Right cardiac atrium (tissue), 5 donors: ENCODE measurements at regions not wholly inside any gene's neighbourhood (a gene's known extent, or its start where the extent isn't known, plus 50 kb on each side); places are given as distances from the start of the nearest gene placed in this dataset.
"Not testable (repeated sequence)": the region's sequence is repeated elsewhere in the genome, so short reads cannot be mapped to it uniquely, and the experiment has no call there.

Experiments used
- ATAC-seq, 2 donors: fragments of 200-7000 bp; cut with Tn5 transposase; one replicate each; pipeline versions ENCODE4 v1.8.0 to v1.9.1; 2020; ENCODE audit warnings: moderate library complexity in 2 of 2, mild to moderate bottlenecking in 1 of 2
- DNase-seq, 3 donors: peaks; one replicate each; pipeline ENCODE4 v3.0.0-alpha.2; 2020
- H3K27ac ChIP-seq: one replicate; pipeline ENCODE4 v1.5.1; 2013; ENCODE audit warnings: mild to moderate bottlenecking, low read length, control low read depth, moderate library complexity
- H3K27me3 ChIP-seq: one replicate; pipeline ENCODE4 v1.6.1; 2013; ENCODE audit not compliant: control insufficient read depth, insufficient read depth
- H3K4me1 ChIP-seq: one replicate; pipeline ENCODE4 v1.6.1; 2013; ENCODE audit warnings: low read length; ENCODE audit not compliant: control insufficient read depth, insufficient read depth
- H3K4me3 ChIP-seq: one replicate; pipeline ENCODE4 v1.5.1; 2013; ENCODE audit warnings: low read length, control low read depth
- H3K9me3 ChIP-seq: one replicate; pipeline ENCODE4 v1.6.1; 2013; ENCODE audit warnings: low read length; ENCODE audit not compliant: control insufficient read depth
- WGBS: extraction: QIAGEN DNeasy Blood & Tissue Kit; methylation state at CpG from one replicate; pipeline ENCODE4 v1.1.7; 2013; 5-methylcytosine and 5-hydroxymethylcytosine counted together
- intact Hi-C, 4 donors: fragments of 100-400 bp; cut with DNase I; formaldehyde crosslinking; loops; one replicate each; pipeline versions ENCODE4 v1.11.0 to v1.14.0; 2022 to 2023
- donor health status: healthy with polysubstance abuse.
- donor health status: DM: no; HTN: yes; CAD: no.
- donor health status: DM: no; HTN: no; CAD: no.
- donor health status: DM: no; HTN: yes; CAD: no; lungs with severe emphysema.
- donor health status: DM: yes; HTN: yes; CAD: no.

DNA sequence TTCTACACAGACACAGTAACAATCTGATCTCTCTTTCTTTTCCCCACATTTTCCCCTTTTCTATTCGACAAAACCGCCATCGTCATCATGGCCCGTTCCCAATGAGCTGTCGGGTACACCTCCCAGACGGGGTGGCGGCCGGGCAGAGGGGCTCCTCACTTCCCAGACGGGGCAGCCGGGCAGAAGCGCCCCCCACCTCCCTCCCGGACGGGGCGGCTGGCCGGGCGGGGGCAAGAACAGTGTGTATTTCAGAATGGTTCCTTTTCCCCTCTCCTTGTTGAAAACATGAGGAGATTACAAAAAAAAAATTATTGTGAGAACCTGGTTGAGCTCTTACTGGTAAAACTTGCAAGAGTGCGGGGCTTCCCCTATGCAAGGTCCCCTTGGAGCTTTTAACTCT lies 178.0 kb upstream of the GALNT15 start:
- ATAC-seq, H3K27ac ChIP-seq, intact Hi-C loops, DNase-seq, H3K4me3 ChIP-seq, H3K9me3 ChIP-seq, H3K4me1 ChIP-seq, H3K27me3 ChIP-seq: not testable (repeated sequence)
- 93% methylated on average over 17 of the region's 17 CpGs for WGBS

DNA sequence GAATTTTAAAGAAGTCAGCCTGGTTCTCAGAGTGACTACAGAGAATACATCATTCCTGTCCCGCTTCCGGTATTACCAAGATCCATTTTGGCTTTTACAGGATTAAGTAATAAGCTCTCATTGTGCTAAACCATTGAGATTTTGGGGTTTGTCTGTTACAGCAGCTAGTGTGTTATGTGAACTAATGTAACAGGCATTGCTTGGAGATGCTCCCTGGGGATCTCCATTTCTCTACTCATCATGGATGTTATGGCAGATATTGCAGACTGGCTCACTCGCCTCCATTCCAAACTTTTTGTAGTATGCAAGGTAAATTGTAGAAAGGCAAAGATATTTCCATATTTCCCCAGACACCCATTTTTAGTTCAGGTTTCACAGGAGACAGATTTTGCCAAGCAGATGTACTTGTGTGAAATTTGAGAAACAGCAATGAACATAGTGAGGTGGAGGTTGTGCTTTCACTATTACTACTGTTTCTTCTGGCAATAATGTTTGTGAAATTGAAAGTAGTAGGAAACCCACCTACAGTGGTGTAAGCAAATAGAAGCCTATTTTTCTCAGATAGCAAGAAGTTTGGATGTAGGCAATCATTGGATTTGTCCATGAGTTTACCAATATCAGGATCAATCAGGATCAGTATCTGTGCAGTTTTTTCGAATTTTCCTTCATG lies 177.1 kb upstream of the GALNT15 start:
- ATAC-seq (no peak), DNase-seq (no peak)
- no peaks in the 10 kb centered on the region for H3K27me3 ChIP-seq
- intact Hi-C loops = no loop called here
- no peaks in the 10 kb centered on the region for H3K9me3 ChIP-seq
- 84% methylated on average over 4 of the region's 4 CpGs for WGBS
- H3K4me1 ChIP-seq = no peaks in the 10 kb centered on the region
- no peak overlapping the region for H3K27ac ChIP-seq
- no peak overlapping the region for H3K4me3 ChIP-seq

DNA sequence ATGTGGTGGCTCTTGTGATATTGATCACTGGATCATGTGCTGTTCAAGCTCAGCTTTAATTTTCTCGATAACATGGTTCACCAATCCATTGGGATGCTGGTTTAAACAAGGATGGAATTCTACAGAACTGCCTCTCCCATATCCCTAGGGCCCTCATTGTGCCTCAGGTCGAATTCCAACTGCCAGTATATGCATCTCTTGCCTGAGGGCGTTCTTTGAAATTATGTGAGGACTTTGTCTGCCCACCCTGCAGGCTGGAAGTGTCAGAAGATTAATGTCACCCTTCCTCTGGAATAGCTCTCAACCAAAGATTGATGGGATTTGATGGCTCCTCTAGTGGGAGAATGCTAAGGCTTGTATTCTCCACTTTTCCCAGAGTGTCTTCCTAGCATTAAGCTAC lies 175.6 kb upstream of the GALNT15 start:
- H3K27ac ChIP-seq = no peak overlapping the region
- intact Hi-C loops = no loop called here
- H3K4me3 ChIP-seq = no peak overlapping the region
- H3K27me3 ChIP-seq = no peaks in the 10 kb centered on the region
- no peaks in the 10 kb centered on the region for H3K9me3 ChIP-seq
- WGBS = 64% methylated on average over 3 of the region's 3 CpGs
- no peak for ATAC-seq
- no peaks in the 10 kb centered on the region for H3K4me1 ChIP-seq
- no peak for DNase-seq

DNA sequence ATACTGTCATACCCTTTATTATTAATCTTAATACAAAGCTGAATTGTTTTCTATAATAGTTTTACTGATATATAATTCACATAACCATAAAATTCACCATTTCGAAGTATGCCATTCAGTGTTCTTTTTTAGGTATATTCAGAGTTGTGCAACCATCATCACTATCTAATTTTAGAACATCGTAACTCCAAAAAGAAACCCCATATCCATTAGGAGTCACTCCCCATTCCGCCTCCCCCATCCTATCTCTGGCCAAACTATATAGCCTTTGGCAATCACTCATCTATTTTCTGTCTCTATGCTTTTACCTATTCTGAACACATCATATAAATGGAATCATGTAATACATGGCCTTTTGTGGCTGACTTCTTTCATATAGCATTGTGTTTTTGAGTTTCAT lies 169.7 kb upstream of the GALNT15 start:
- intact Hi-C loops = no loop called here
- WGBS = 91% methylated on average over 3 of the region's 3 CpGs
- Histone ChIP-seq H3K9me3 (no peaks in the 10 kb centered on the region), H3K4me1 (no peaks in the 10 kb centered on the region), H3K27me3 (no peaks in the 10 kb centered on the region), H3K4me3 (no peak overlapping the region), H3K27ac (no peak overlapping the region)
- DNase-seq (no peak), ATAC-seq (no peak)

DNA sequence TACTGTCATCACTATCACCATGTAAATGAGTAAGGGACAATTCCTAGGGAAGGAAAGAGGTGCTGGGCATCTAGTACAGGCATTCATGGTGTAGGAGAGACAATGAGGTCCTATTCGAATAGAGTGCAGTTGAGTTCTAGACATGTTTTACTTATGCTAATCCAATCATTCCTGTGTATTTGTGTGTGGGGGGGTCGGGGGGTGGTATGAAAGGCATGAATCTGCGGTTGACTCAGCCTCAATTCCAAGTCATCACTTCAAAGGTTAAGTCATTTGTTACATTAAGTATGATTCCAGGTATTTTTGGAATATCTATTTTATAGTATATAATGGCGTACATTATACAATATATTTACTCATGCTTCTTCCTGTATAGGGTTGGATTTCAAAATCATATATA lies 163.1 kb upstream of the GALNT15 start:
- DNase-seq = no peak
- ATAC-seq = no peak
- intact Hi-C loops = no loop called here
- no peaks in the 10 kb centered on the region for H3K9me3 ChIP-seq
- H3K27me3 ChIP-seq = no peaks in the 10 kb centered on the region
- 90% methylated on average over 4 of the region's 4 CpGs for WGBS
- no peak overlapping the region for H3K27ac ChIP-seq
- no peak overlapping the region for H3K4me3 ChIP-seq
- H3K4me1 ChIP-seq = no peaks in the 10 kb centered on the region

DNA sequence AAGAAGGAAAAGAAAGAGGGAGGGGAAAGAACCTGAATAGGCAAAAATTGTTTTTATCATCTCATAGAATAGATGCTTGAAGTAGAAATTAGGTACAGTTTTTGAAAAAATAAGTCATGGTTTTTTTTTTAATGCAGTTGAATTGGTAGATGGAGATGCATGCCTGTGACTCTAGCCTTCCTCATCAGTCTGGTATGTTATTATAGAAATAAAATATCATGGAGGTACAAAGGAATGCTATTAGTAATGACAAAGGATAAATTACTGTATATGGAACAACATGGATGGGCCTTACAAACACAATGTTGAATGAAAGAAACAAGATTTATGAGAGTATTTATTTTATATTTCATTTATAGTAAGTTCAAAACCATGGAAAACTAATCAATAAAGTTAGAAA lies 162.4 kb upstream of the GALNT15 start:
- H3K4me1 ChIP-seq = no peaks in the 10 kb centered on the region
- H3K4me3 ChIP-seq = no peak overlapping the region
- no peak overlapping the region for H3K27ac ChIP-seq
- H3K9me3 ChIP-seq = no peaks in the 10 kb centered on the region
- H3K27me3 ChIP-seq = no peaks in the 10 kb centered on the region
- ATAC-seq (no peak), DNase-seq (no peak)
- intact Hi-C loops = no loop called here

DNA sequence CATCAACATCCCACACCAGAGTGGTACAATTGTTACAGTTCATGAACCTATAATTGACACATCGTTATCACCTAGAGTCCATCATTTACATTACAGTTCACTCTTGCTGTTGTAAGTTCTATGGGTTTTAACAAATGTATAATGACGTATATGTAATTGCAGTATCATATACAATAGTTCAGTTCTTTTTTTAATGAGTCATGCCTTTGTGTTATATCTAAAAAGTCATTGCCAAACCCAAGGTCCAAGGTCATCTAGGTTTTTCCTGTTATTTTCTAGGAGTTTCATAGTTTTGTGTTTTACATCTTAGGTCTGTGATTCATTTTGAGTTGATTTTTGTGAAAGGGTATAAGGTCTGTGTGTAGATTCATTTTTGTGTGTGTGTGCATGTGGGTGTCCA lies 160.9 kb upstream of the GALNT15 start:
- ATAC-seq = no peak
- H3K27ac ChIP-seq = no peak overlapping the region
- no peaks in the 10 kb centered on the region for H3K27me3 ChIP-seq
- no peaks in the 10 kb centered on the region for H3K9me3 ChIP-seq
- intact Hi-C loops = no loop called here
- H3K4me3 ChIP-seq = no peak overlapping the region
- 85% methylated on average over 2 of the region's 2 CpGs for WGBS
- H3K4me1 ChIP-seq = no peaks in the 10 kb centered on the region
- DNase-seq = no peak

DNA sequence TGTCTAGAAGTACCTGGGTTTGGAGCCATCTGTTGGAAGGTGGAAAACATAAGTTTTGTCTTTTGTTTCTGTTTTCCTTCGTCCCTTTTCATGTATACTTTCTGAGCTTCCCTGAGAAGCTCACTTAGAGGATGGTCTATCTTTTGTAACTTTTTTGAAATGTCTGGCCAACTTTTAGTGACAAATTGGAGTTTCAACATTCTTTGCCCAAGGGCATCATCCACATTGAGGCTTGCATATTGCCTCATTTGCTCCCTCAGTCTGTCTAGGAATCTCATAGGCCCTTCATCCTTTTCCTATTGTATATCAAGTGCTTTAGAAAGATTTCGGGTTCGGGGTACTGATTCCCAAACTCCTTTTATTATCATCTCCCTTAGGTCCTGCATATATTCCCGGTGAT lies 152.7 kb upstream of the GALNT15 start:
- 85% methylated on average over 4 of the region's 4 CpGs for WGBS
- intact Hi-C loops, DNase-seq: not testable (repeated sequence)

DNA sequence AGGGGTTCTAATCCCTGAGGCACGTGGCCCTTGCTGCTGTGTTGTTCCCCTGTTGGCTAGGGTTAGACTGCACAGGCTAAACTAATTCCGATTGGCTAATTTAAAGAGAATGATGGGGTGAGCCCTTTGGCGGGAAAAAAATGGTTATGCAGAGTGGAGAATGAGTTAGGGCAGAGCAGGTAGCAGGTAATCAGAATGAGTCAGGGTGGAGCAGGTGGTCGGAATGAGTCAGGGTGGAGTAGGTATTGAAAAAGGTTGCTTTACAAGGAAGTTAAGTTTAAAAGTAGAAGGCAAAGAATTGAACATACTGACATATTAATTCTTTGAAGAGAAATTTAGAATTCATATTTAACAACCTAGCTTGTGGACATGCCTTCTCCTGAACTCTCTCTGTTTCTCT lies 150.6 kb upstream of the GALNT15 start:
- not testable (repeated sequence) for H3K4me3 ChIP-seq

More for the DNA sequence above, 152.7 kb upstream of the GALNT15 start:
- not testable (repeated sequence) for H3K4me1 ChIP-seq, H3K9me3 ChIP-seq, H3K27ac ChIP-seq, ATAC-seq, H3K4me3 ChIP-seq, H3K27me3 ChIP-seq

DNA sequence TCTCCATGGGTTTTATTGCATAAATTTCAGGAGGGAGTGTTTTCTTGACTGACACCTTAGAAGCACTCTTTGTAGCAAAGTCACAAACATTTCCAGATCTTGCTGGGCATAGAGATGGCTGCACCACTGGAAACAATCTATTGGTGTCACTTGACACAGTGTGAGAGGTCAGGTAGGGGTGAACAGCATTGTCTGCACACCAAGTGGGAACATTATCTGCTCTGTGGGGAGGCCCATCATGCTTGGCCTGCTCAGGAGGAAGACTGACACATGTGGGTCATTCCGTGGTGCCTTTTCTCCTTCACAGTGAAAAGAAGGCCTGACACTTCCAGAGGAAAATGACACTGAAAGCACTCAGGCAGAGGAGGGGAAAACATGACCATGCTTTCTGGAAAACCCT lies 149.9 kb upstream of the GALNT15 start:
- 31% methylated on average over 1 of the region's 1 CpG for WGBS
- H3K9me3 ChIP-seq = no peaks in the 10 kb centered on the region
- H3K4me3 ChIP-seq = no peak overlapping the region
- peaks cover 3% of the 10 kb centered on the region for H3K4me1 ChIP-seq
- intact Hi-C loops = no loop called here
- ATAC-seq = no peak
- H3K27ac ChIP-seq = no peak overlapping the region
- H3K27me3 ChIP-seq = no peaks in the 10 kb centered on the region
- DNase-seq = no peak

More for the DNA sequence above, 150.6 kb upstream of the GALNT15 start:
- ATAC-seq, intact Hi-C loops, H3K9me3 ChIP-seq, DNase-seq, H3K4me1 ChIP-seq, H3K27ac ChIP-seq, H3K27me3 ChIP-seq: not testable (repeated sequence)
- WGBS = 84% methylated on average over 4 of the region's 4 CpGs

DNA sequence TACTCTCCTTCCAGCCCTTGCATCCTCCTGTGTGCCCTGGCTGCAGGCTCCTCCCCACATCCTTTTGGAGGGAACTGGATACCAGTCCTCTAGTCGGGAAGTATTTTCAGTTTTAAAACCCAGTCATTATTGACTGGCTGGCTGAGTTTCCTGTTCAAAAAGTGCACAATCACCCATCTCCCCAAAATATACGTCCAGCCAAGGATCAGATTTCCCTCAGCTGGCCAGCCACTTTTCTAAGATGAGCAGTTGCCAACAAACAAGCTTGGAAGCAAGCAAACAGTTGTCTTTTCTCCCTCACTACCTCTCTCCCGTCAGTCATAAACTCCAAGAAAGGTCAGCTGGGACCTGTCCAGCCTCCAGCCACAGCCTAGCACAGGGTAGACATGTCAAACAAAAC lies 147.7 kb upstream of the GALNT15 start:
- ATAC-seq (no peak), DNase-seq (no peak)
- no peak overlapping the region for H3K4me3 ChIP-seq
- no peaks in the 10 kb centered on the region for H3K9me3 ChIP-seq
- H3K27me3 ChIP-seq = no peaks in the 10 kb centered on the region
- peaks cover 3% of the 10 kb centered on the region for H3K4me1 ChIP-seq
- no peak overlapping the region for H3K27ac ChIP-seq
- intact Hi-C loops = no loop called here
- WGBS = 13% methylated on average over 3 of the region's 3 CpGs

DNA sequence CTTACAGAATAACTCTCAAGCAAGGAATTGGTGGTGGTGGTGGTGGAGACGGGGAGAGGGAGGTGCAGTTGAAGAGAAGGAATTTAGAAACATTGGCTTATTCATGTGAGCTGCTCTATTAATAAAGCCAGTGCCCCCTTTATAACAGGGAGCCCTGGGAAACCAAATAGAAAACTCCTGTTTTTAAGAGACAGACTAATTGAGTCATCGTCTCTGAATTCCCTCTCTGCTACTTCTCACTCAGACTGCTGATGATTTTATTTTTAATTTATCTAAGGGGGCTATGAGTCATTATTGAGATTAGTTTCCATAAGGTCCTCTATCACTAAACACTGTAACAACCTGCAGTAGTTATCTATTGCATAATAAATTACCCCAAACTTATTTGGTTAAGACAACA lies 145.9 kb upstream of the GALNT15 start:
- Histone ChIP-seq H3K4me1 (peaks cover 3% of the 10 kb centered on the region), H3K27ac (no peak overlapping the region), H3K27me3 (no peaks in the 10 kb centered on the region), H3K9me3 (no peaks in the 10 kb centered on the region), H3K4me3 (no peak overlapping the region)
- intact Hi-C loops = no loop called here
- WGBS = 63% methylated on average over 2 of the region's 2 CpGs
- ATAC-seq (no peak), DNase-seq (no peak)
